OCI-LY3 (cell line): ENCODE measurements at regions not wholly inside any gene's neighbourhood (a gene's known extent, or its start where the extent isn't known, plus 50 kb on each side); places are given as distances from the start of the nearest gene placed in this dataset.

Experiments used
- EZH2phosphoT487 ChIP-seq: fragments of 200-600 bp; shearing (Covaris generic); IDR thresholded peaks from 2 replicates; pipeline ENCODE4 v1.6.1; 2018; ENCODE audit warnings: antibody characterized with exemption, mixed run types, low read depth
- TF ChIP-seq, protein P1 (sequence below): fragments of 200-600, 300-600 bp; sonication (generic); IDR thresholded peaks from 2 replicates; pipeline ENCODE4 v1.5.1; 2014; ENCODE audit warnings: antibody characterized with exemption, low read length, low read depth

DNA sequence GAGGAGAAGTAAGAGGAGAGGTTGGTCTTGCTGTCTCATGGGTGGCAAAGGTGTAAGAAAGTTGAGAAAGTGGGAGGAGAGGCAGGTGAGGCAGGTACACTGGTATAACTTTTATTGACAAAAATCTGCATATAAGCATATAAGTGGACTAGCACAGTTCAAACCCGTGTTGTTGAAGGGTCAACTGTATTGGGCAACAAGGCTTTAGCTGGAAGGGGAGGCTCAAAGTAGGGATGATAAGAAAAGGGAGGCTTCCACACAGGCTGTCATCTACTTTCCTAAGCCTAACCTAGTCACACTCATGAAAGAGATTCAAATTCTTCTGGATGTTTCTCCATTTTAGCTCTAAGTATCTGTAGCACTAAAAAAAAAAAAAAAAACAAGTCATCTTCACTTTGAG is 188.1 kb upstream of the SEMA6D start:
- TF ChIP-seq, protein P1, sequence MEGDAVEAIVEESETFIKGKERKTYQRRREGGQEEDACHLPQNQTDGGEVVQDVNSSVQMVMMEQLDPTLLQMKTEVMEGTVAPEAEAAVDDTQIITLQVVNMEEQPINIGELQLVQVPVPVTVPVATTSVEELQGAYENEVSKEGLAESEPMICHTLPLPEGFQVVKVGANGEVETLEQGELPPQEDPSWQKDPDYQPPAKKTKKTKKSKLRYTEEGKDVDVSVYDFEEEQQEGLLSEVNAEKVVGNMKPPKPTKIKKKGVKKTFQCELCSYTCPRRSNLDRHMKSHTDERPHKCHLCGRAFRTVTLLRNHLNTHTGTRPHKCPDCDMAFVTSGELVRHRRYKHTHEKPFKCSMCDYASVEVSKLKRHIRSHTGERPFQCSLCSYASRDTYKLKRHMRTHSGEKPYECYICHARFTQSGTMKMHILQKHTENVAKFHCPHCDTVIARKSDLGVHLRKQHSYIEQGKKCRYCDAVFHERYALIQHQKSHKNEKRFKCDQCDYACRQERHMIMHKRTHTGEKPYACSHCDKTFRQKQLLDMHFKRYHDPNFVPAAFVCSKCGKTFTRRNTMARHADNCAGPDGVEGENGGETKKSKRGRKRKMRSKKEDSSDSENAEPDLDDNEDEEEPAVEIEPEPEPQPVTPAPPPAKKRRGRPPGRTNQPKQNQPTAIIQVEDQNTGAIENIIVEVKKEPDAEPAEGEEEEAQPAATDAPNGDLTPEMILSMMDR: no peak
- no peak for TF ChIP-seq EZH2phosphoT487
